Caco-2 (cell line): ENCODE measurements at regions not wholly inside any gene's neighbourhood (a gene's known extent, or its start where the extent isn't known, plus 50 kb on each side); places are given as distances from the start of the nearest gene placed in this dataset.

Experiments used
- BruUV-seq: library from RNA; stranded (reverse); fragments of 400-500 nt; replicated peaks from 2 replicates; lab custom pipeline; 2021; lab: Mats Ljungman, UMichigan
- CTCF ChIA-PET: fragments of 300-600 bp; sonication (Branson Sonifier 250); formaldehyde crosslinking; loops from one replicate; lab custom pipeline; 2022; ENCODE audit warnings: antibody characterized with exemption; lab: Charles Lee
- POLR2A ChIA-PET: fragments of 300-600 bp; sonication (Branson Sonifier 250); formaldehyde crosslinking; loops from one replicate; lab custom pipeline; 2022; ENCODE audit warnings: antibody characterized with exemption; lab: Charles Lee
- DNase-seq, 2 experiments: peaks; one replicate each; pipeline versions ENCODE4 v3.0.0 to v3.0.0-alpha.2; 2020 to 2022
- H3K27me3 ChIP-seq: replicated peaks from 2 replicates; pipeline ENCODE4 v1.6.0; 2011; ENCODE audit warnings: low read length; ENCODE audit not compliant: control insufficient read depth, insufficient read depth
- H3K36me3 ChIP-seq: 2 replicates; pipeline ENCODE4 v1.5.1; 2011; ENCODE audit warnings: low read length; ENCODE audit not compliant: control insufficient read depth, insufficient read depth
- H3K4me1 ChIP-seq: fragments of 250-450 bp; sonication (Bioruptor Pico); 2 replicates; pipeline ENCODE4 v1.5.1; 2020; ENCODE audit warnings: mild to moderate bottlenecking
- H3K4me3 ChIP-seq: 2 replicates; pipeline ENCODE4 v1.5.1; 2011; ENCODE audit warnings: low read depth, mild to moderate bottlenecking, control low read depth, low read length
- H3K9me3 ChIP-seq: fragments of 250-450 bp; sonication (Bioruptor Pico); 2 replicates; pipeline ENCODE4 v1.5.1; 2020; ENCODE audit warnings: mild to moderate bottlenecking, moderate library complexity
- H3K27ac Mint-ChIP-seq: one replicate; pipeline ENCODE4 v1.8.0; 2022; ENCODE audit warnings: mixed read lengths; ENCODE audit not compliant: unreplicated experiment
- H3K27me3 Mint-ChIP-seq: one replicate; pipeline ENCODE4 v1.8.0; 2022; ENCODE audit warnings: mixed read lengths; ENCODE audit not compliant: insufficient read depth, unreplicated experiment
- H3K36me3 Mint-ChIP-seq: one replicate; pipeline ENCODE4 v1.8.0; 2022; ENCODE audit warnings: mild to moderate bottlenecking, mixed read lengths; ENCODE audit not compliant: insufficient read depth, unreplicated experiment
- H3K4me1 Mint-ChIP-seq: one replicate; pipeline ENCODE4 v1.8.0; 2022; ENCODE audit warnings: low read depth, mixed read lengths; ENCODE audit not compliant: unreplicated experiment
- H3K4me3 Mint-ChIP-seq: one replicate; pipeline ENCODE4 v1.8.0; 2022; ENCODE audit warnings: mild to moderate bottlenecking, moderate library complexity, mixed read lengths; ENCODE audit not compliant: unreplicated experiment
- H3K9me3 Mint-ChIP-seq: one replicate; pipeline ENCODE4 v1.8.0; 2022; ENCODE audit warnings: mixed read lengths; ENCODE audit not compliant: unreplicated experiment
- intact Hi-C: fragments of 100-400 bp; cut with micrococcal nuclease; formaldehyde crosslinking; loops from one replicate; pipeline ENCODE4 v1.10.0; 2022; ENCODE audit not compliant: unreplicated experiment
- TF ChIP-seq, protein P1 (sequence below), 2 experiments: fragments of 200-600 bp in 1 of 2; IDR thresholded peaks; 1 replicate in 1 of 2; 2 replicates in 1 of 2; pipeline versions ENCODE4 v1.5.1 to v1.8.0; 2011 to 2022; ENCODE audit warnings: antibody characterized with exemption in 1 of 2, control low read depth in 1 of 2, inconsistent platforms in 1 of 2, low read depth in 1 of 2, low read length in 1 of 2, mild to moderate bottlenecking in 1 of 2, moderate library complexity in 1 of 2; ENCODE audit not compliant: insufficient read depth in 1 of 2, severe bottlenecking in 1 of 2, unreplicated experiment in 1 of 2

DNA sequence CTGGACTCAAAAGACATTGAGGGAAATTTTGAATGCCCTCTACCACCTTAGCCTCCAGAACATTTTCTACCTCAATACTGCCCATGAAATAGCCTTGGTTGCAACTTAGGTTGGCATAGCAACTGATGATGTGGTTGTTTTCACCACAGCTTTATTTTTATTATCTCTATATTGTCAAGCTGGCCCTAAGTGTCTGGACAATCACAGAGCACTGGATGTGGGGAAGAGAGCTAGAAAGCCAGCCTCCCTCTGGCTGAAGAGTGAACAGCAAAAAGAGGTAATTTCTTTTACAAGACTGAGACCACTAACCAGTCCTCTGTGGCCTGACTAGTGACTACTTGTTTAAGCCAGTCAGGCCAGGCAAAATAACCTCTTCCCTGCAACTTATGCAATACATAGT, 159.6 kb downstream of the HS3ST2 start:
- intact Hi-C loops = no loop called here
- ChIA-PET POLR2A (no interaction called here), CTCF (no interaction called here)
- Histone ChIP-seq H3K27me3 (no peaks in the 10 kb centered on the region), H3K36me3 (no peaks in the 10 kb centered on the region), H3K4me3 (no peak overlapping the region), H3K9me3 (no peaks in the 10 kb centered on the region), H3K4me1 (no peaks in the 10 kb centered on the region)
- TF ChIP-seq, protein P1, sequence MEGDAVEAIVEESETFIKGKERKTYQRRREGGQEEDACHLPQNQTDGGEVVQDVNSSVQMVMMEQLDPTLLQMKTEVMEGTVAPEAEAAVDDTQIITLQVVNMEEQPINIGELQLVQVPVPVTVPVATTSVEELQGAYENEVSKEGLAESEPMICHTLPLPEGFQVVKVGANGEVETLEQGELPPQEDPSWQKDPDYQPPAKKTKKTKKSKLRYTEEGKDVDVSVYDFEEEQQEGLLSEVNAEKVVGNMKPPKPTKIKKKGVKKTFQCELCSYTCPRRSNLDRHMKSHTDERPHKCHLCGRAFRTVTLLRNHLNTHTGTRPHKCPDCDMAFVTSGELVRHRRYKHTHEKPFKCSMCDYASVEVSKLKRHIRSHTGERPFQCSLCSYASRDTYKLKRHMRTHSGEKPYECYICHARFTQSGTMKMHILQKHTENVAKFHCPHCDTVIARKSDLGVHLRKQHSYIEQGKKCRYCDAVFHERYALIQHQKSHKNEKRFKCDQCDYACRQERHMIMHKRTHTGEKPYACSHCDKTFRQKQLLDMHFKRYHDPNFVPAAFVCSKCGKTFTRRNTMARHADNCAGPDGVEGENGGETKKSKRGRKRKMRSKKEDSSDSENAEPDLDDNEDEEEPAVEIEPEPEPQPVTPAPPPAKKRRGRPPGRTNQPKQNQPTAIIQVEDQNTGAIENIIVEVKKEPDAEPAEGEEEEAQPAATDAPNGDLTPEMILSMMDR (IDR thresholded peaks at IDR 0.05; ENCODE audit: insufficient read depth in 1 of 2, low read depth in 1 of 2, low read length in 1 of 2, severe bottlenecking in 1 of 2, unreplicated experiment in 1 of 2) = no peak
- no peak for DNase-seq
- Mint-ChIP-seq H3K4me3 (no peak overlapping the region), H3K4me1 (no peaks in the 10 kb centered on the region), H3K27me3 (peaks cover 3% of the 10 kb centered on the region), H3K27ac (no peak overlapping the region), H3K36me3 (no peaks in the 10 kb centered on the region), H3K9me3 (no peaks in the 10 kb centered on the region)
- no TSS peak for BruUV-seq

DNA sequence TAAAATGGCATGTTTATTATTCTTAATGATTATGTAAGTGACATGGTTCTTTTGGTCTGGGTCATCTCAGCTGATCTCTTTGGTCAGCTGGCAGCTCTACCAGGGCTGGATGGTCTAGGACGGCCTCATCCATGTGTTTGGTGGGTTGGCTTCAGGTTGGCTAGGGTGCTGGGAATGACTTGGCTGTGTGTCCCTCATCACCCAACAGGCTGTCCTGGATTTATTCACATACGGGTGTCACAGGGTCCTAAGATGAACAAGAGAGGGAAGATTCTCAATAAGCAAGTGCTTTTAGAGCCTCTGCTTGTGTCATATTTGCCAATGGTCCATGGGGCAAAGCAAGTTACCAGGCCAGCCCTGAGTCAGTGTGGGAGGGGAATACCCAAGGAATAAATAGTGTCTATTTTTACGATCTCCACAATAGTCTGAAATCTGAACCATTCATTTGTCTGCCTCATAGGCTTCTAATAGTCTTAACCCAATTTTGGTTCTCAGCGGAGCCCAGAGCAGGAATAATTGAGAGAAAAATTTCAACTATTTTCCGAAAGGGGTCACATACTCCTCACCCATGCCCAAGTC, 157.5 kb downstream of the HS3ST2 start:
- DNase-seq = no peak
- no peaks in the 10 kb centered on the region for H3K4me1 ChIP-seq
- no peaks in the 10 kb centered on the region for H3K36me3 ChIP-seq
- no peaks in the 10 kb centered on the region for H3K4me1 Mint-ChIP-seq
- CTCF ChIA-PET = no interaction called here
- H3K9me3 ChIP-seq = no peaks in the 10 kb centered on the region
- peaks cover 3% of the 10 kb centered on the region for H3K27me3 Mint-ChIP-seq
- H3K27me3 ChIP-seq = no peaks in the 10 kb centered on the region
- H3K4me3 ChIP-seq = no peak overlapping the region
- H3K4me3 Mint-ChIP-seq = no peak overlapping the region
- BruUV-seq = no TSS peak
- no peaks in the 10 kb centered on the region for H3K36me3 Mint-ChIP-seq
- intact Hi-C loops = no loop called here
- TF ChIP-seq, protein P1 (IDR thresholded peaks at IDR 0.05; ENCODE audit: insufficient read depth in 1 of 2, low read depth in 1 of 2, low read length in 1 of 2, severe bottlenecking in 1 of 2, unreplicated experiment in 1 of 2) = no peak
- no peak overlapping the region for H3K27ac Mint-ChIP-seq
- POLR2A ChIA-PET = no interaction called here
- H3K9me3 Mint-ChIP-seq = no peaks in the 10 kb centered on the region

DNA sequence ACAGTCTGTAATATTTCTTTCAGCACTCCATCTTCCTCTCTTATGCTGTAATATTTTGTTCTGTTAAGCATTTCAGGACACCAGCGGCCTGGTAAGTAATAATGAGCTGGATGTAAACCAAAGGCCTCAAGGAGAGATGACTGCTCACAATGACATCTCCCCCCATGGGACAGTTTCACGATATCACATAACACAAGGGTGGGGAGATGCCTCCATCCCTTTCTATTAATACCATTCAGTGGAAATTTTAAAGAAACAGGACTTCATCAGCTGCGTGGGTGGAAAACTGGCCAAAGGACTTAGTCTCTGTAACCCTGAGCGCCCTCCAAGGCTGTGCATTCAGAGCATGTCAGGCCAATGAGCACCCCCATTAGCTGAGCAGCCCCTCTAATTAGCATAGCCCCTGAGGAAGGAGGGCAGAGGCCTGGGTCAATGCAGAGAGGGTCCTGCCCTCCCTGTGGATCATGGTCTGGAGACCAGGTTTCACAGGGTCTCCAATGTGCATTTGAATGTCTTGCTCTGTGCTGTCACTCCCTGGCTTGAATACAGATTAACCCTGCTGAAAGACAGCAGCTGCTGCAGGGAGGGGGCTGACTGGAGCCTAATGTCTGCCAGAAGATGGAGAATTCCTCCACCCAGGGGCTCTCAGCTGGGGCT, 156.4 kb downstream of the HS3ST2 start:
- POLR2A ChIA-PET = no interaction called here
- intact Hi-C loops = no loop called here
- no peak overlapping the region for H3K27ac Mint-ChIP-seq
- Histone ChIP-seq H3K4me1 (no peaks in the 10 kb centered on the region), H3K9me3 (no peaks in the 10 kb centered on the region), H3K4me3 (no peak overlapping the region), H3K36me3 (no peaks in the 10 kb centered on the region), H3K27me3 (no peaks in the 10 kb centered on the region)
- H3K9me3 Mint-ChIP-seq = no peaks in the 10 kb centered on the region
- H3K4me1 Mint-ChIP-seq = no peaks in the 10 kb centered on the region
- no peak for DNase-seq
- TF ChIP-seq, protein P1 (IDR thresholded peaks at IDR 0.05; ENCODE audit: insufficient read depth in 1 of 2, low read depth in 1 of 2, low read length in 1 of 2, severe bottlenecking in 1 of 2, unreplicated experiment in 1 of 2) = no peak
- BruUV-seq = no TSS peak
- CTCF ChIA-PET = no interaction called here
- no peak overlapping the region for H3K4me3 Mint-ChIP-seq
- H3K36me3 Mint-ChIP-seq = no peaks in the 10 kb centered on the region
- peaks cover 3% of the 10 kb centered on the region for H3K27me3 Mint-ChIP-seq
